ENCODE measurements at regions not wholly inside any gene's neighbourhood (a gene's known extent, or its start where the extent isn't known, plus 50 kb on each side); places are given as distances from the start of the nearest gene placed in this dataset.

DNA sequence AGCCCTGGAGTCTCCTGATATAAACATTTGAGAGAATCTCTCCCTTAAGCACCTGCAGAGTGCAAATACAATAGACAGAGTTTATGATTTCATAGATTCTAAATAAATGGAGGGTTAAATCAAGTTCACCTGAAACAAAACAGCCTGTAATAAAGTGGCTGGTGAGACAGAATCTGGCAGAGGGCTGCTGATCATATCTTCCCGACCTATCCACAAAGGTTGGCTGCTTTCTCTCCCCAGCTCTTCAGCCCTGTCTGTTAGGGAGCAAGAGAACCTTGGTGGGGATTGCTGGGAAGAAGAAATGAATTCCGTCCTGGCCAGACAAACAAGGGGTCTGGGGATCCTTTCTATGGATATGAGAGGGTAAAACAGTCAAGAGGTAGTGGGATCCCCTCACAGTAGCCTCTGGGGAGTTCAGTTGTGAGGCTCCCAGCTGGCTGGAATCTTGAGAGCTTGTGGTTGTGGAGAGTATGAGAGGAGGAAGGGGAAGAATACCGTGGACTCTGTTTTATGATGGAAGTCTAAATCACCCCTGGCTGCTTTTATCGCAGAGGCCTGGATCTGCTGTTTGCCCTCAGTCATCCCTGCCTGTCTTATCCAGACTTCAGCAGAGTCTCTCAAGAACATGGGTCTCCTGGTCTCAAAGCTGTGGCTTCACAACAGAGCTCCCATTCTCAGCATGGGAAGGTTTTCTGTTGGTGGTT is 451.3 kb downstream of the NTRK3 start:
- DNase-seq (ENCODE audit: low spot score) (no peak), FAIRE-seq (no peak), ATAC-seq (no peak)
- Histone ChIP-seq H3K4me1 (ENCODE audit: insufficient read depth, low read length) (no peaks in the 10 kb centered on the region), H3K27ac (ENCODE audit: extremely low read length, insufficient read depth, low read length) (no peak overlapping the region), H4K20me1 (ENCODE audit: insufficient read depth, low read length) (no peaks in the 10 kb centered on the region), H3K27me3 (ENCODE audit: control insufficient read depth in 1 of 2, insufficient read depth in 2 of 2, low read length in 2 of 2) (no peaks in the 10 kb centered on the region), H3K4me3 (replicated peaks in 1 of 3; ENCODE audit: insufficient read depth in 1 of 3, low read depth in 2 of 3, low read length in 3 of 3) (no peak overlapping the region), H3K9ac (ENCODE audit: insufficient read depth, low read depth, low read length) (no peak overlapping the region), H2AFZ (ENCODE audit: low read length) (no peak overlapping the region), H3K79me2 (ENCODE audit: insufficient read depth, low read length) (no peaks in the 10 kb centered on the region), H3K4me2 (ENCODE audit: low read depth, low read length) (no peak overlapping the region), H3K9me3 (ENCODE audit: low read length) (peaks cover 88% of the 10 kb centered on the region), H3K36me3 (replicated peaks in 1 of 2; ENCODE audit: control insufficient read depth in 1 of 2, insufficient read depth in 2 of 2, low read length in 2 of 2) (no peaks in the 10 kb centered on the region)
- in situ Hi-C loops (cut with HindIII; ENCODE audit: extremely low pct_ligation_motif_present, low pct_unique_long_range_greater_than_20kb), result no loop called here
- BruUV-seq (replicated peaks), result no TSS peak
- ChIA-PET CTCF (ENCODE audit: low intra/inter-chr PET ratio, low total read pairs) (no interaction called here), POLR2A (no interaction called here)
- intact Hi-C loops (cut with micrococcal nuclease; ENCODE audit: unreplicated experiment), result no loop called here
- no peak for TF ChIP-seq ZSCAN20 (CRISPR knock-in tag; IDR thresholded peaks at IDR 0.05; ENCODE audit: borderline replicate concordance)
- no peak for TF ChIP-seq FOXO1 (CRISPR knock-in tag; IDR thresholded peaks at IDR 0.05)
- TF ChIP-seq, protein P1, sequence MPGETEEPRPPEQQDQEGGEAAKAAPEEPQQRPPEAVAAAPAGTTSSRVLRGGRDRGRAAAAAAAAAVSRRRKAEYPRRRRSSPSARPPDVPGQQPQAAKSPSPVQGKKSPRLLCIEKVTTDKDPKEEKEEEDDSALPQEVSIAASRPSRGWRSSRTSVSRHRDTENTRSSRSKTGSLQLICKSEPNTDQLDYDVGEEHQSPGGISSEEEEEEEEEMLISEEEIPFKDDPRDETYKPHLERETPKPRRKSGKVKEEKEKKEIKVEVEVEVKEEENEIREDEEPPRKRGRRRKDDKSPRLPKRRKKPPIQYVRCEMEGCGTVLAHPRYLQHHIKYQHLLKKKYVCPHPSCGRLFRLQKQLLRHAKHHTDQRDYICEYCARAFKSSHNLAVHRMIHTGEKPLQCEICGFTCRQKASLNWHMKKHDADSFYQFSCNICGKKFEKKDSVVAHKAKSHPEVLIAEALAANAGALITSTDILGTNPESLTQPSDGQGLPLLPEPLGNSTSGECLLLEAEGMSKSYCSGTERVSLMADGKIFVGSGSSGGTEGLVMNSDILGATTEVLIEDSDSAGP (CRISPR knock-in tag; IDR thresholded peaks at IDR 0.05; ENCODE audit: borderline replicate concordance), result no peak
- TF ChIP-seq ISL2 (CRISPR knock-in tag; IDR thresholded peaks at IDR 0.05), result no peak
- TF ChIP-seq RBFOX2 (IDR thresholded peaks at IDR 0.05; ENCODE audit: low read depth, low read length), result no peak
- no peak for TF ChIP-seq RXRA (CRISPR knock-in tag; IDR thresholded peaks at IDR 0.05)
- no peak for TF ChIP-seq SRY (CRISPR knock-in tag; IDR thresholded peaks at IDR 0.05)
- no peak for TF ChIP-seq RELA (CRISPR knock-in tag; IDR thresholded peaks at IDR 0.05)
- TF ChIP-seq, protein P2, sequence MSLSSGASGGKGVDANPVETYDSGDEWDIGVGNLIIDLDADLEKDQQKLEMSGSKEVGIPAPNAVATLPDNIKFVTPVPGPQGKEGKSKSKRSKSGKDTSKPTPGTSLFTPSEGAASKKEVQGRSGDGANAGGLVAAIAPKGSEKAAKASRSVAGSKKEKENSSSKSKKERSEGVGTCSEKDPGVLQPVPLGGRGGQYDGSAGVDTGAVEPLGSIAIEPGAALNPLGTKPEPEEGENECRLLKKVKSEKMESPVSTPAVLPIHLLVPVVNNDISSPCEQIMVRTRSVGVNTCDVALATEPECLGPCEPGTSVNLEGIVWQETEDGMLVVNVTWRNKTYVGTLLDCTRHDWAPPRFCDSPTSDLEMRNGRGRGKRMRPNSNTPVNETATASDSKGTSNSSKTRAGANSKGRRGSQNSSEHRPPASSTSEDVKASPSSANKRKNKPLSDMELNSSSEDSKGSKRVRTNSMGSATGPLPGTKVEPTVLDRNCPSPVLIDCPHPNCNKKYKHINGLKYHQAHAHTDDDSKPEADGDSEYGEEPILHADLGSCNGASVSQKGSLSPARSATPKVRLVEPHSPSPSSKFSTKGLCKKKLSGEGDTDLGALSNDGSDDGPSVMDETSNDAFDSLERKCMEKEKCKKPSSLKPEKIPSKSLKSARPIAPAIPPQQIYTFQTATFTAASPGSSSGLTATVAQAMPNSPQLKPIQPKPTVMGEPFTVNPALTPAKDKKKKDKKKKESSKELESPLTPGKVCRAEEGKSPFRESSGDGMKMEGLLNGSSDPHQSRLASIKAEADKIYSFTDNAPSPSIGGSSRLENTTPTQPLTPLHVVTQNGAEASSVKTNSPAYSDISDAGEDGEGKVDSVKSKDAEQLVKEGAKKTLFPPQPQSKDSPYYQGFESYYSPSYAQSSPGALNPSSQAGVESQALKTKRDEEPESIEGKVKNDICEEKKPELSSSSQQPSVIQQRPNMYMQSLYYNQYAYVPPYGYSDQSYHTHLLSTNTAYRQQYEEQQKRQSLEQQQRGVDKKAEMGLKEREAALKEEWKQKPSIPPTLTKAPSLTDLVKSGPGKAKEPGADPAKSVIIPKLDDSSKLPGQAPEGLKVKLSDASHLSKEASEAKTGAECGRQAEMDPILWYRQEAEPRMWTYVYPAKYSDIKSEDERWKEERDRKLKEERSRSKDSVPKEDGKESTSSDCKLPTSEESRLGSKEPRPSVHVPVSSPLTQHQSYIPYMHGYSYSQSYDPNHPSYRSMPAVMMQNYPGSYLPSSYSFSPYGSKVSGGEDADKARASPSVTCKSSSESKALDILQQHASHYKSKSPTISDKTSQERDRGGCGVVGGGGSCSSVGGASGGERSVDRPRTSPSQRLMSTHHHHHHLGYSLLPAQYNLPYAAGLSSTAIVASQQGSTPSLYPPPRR (CRISPR knock-in tag; IDR thresholded peaks at IDR 0.05; ENCODE audit: borderline replicate concordance), result no peak
- TF ChIP-seq MXD4 (CRISPR knock-in tag; IDR thresholded peaks at IDR 0.05), result no peak
- no peak for TF ChIP-seq ZNF292 (CRISPR knock-in tag; IDR thresholded peaks at IDR 0.05; ENCODE audit: borderline replicate concordance, low read depth)
- TF ChIP-seq, protein P3, sequence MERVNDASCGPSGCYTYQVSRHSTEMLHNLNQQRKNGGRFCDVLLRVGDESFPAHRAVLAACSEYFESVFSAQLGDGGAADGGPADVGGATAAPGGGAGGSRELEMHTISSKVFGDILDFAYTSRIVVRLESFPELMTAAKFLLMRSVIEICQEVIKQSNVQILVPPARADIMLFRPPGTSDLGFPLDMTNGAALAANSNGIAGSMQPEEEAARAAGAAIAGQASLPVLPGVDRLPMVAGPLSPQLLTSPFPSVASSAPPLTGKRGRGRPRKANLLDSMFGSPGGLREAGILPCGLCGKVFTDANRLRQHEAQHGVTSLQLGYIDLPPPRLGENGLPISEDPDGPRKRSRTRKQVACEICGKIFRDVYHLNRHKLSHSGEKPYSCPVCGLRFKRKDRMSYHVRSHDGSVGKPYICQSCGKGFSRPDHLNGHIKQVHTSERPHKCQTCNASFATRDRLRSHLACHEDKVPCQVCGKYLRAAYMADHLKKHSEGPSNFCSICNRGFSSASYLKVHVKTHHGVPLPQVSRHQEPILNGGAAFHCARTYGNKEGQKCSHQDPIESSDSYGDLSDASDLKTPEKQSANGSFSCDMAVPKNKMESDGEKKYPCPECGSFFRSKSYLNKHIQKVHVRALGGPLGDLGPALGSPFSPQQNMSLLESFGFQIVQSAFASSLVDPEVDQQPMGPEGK (CRISPR knock-in tag; IDR thresholded peaks at IDR 0.05), result no peak
- WGBS (ENCODE audit: low lambda C conversion rate), result 0% methylated on average over 4 of the region's 4 CpGs

Measured in HepG2 (cell line).